ENCODE measurements at regions not wholly inside any gene's neighbourhood (a gene's known extent, or its start where the extent isn't known, plus 50 kb on each side); places are given as distances from the start of the nearest gene placed in this dataset.

GRCh38 chr10:118979661-118980060 lies 49.9 kb upstream of the NANOS1 start:
- no peak for DNase-seq (ENCODE audit: low read depth, low spot score)
- no peak for TF ChIP-seq CTCF (IDR thresholded peaks at IDR 0.05; ENCODE audit: insufficient read depth, low read length, missing control alignments)
- H3K4me3 ChIP-seq (ENCODE audit: low read depth, low read length): no peak overlapping the region
- CTCF ChIA-PET: no interaction called here
- POLR2A ChIA-PET: no interaction called here

Measured in AG04449 (cell line).